ENCODE measurements at regions not wholly inside any gene's neighbourhood (a gene's known extent, or its start where the extent isn't known, plus 50 kb on each side); places are given as distances from the start of the nearest gene placed in this dataset.

GRCh38 chr5:116365006-116365496 is 209.6 kb downstream of the SEMA6A start:
- H3K27me3 ChIP-seq (ENCODE audit: insufficient read depth, low read length, poor library complexity): no peaks in the 10 kb centered on the region
- TF ChIP-seq, protein P1, sequence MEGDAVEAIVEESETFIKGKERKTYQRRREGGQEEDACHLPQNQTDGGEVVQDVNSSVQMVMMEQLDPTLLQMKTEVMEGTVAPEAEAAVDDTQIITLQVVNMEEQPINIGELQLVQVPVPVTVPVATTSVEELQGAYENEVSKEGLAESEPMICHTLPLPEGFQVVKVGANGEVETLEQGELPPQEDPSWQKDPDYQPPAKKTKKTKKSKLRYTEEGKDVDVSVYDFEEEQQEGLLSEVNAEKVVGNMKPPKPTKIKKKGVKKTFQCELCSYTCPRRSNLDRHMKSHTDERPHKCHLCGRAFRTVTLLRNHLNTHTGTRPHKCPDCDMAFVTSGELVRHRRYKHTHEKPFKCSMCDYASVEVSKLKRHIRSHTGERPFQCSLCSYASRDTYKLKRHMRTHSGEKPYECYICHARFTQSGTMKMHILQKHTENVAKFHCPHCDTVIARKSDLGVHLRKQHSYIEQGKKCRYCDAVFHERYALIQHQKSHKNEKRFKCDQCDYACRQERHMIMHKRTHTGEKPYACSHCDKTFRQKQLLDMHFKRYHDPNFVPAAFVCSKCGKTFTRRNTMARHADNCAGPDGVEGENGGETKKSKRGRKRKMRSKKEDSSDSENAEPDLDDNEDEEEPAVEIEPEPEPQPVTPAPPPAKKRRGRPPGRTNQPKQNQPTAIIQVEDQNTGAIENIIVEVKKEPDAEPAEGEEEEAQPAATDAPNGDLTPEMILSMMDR (IDR thresholded peaks at IDR 0.05; ENCODE audit: borderline replicate concordance, extremely low read depth, low read length, poor library complexity, severe bottlenecking): no peak
- no peak for TF ChIP-seq EZH2 (IDR thresholded peaks at IDR 0.05; ENCODE audit: borderline replicate concordance, low read depth, low read length, severe bottlenecking)
- ATAC-seq (ENCODE audit: insufficient read depth, low read depth): no peak

GRCh38 chr5:116363780-116364179 is 210.8 kb downstream of the SEMA6A start:
- Histone ChIP-seq H4K20me1 (ENCODE audit: insufficient read depth, low read length) (no peaks in the 10 kb centered on the region), H3K9me3 (ENCODE audit: insufficient read depth, low read length, severe bottlenecking) (no peaks in the 10 kb centered on the region), H3K4me2 (ENCODE audit: insufficient read depth, low read length) (no peak overlapping the region), H2AFZ (ENCODE audit: low read depth, low read length) (no peak overlapping the region), H3K9ac (ENCODE audit: low read depth, low read length) (no peak overlapping the region), H3K36me3 (ENCODE audit: insufficient read depth, low read length) (no peaks in the 10 kb centered on the region), H3K79me2 (ENCODE audit: insufficient read depth, low read length) (no peaks in the 10 kb centered on the region), H3K4me3 (ENCODE audit: low read depth in 1 of 2, low read length in 2 of 2) (no peak overlapping the region), H3K27me3 (ENCODE audit: insufficient read depth, low read length, poor library complexity) (no peaks in the 10 kb centered on the region), H3K27ac (ENCODE audit: low read length) (no peak overlapping the region), H3K4me1 (ENCODE audit: insufficient read depth, low read length) (no peaks in the 10 kb centered on the region)
- DNase-seq (no peak), ATAC-seq (ENCODE audit: insufficient read depth, low read depth) (no peak)
- TF ChIP-seq, protein P1 (IDR thresholded peaks at IDR 0.05; ENCODE audit: borderline replicate concordance, extremely low read depth, low read length, poor library complexity, severe bottlenecking): no peak
- TF ChIP-seq EZH2 (IDR thresholded peaks at IDR 0.05; ENCODE audit: borderline replicate concordance, low read depth, low read length, severe bottlenecking): no peak

More at GRCh38 chr5:116365006-116365496, 209.6 kb downstream of the SEMA6A start:
- no peak overlapping the region for H2AFZ ChIP-seq (ENCODE audit: low read depth, low read length)
- no peak for DNase-seq
- no peaks in the 10 kb centered on the region for H3K79me2 ChIP-seq (ENCODE audit: insufficient read depth, low read length)
- no peaks in the 10 kb centered on the region for H3K9me3 ChIP-seq (ENCODE audit: insufficient read depth, low read length, severe bottlenecking)
- H4K20me1 ChIP-seq (ENCODE audit: insufficient read depth, low read length): no peaks in the 10 kb centered on the region
- H3K9ac ChIP-seq (ENCODE audit: low read depth, low read length): no peak overlapping the region
- no peaks in the 10 kb centered on the region for H3K4me1 ChIP-seq (ENCODE audit: insufficient read depth, low read length)
- H3K4me2 ChIP-seq (ENCODE audit: insufficient read depth, low read length): no peak overlapping the region
- no peaks in the 10 kb centered on the region for H3K36me3 ChIP-seq (ENCODE audit: insufficient read depth, low read length)
- no peak overlapping the region for H3K27ac ChIP-seq (ENCODE audit: low read length)
- H3K4me3 ChIP-seq (ENCODE audit: low read depth in 1 of 2, low read length in 2 of 2): no peak overlapping the region

DNA sequence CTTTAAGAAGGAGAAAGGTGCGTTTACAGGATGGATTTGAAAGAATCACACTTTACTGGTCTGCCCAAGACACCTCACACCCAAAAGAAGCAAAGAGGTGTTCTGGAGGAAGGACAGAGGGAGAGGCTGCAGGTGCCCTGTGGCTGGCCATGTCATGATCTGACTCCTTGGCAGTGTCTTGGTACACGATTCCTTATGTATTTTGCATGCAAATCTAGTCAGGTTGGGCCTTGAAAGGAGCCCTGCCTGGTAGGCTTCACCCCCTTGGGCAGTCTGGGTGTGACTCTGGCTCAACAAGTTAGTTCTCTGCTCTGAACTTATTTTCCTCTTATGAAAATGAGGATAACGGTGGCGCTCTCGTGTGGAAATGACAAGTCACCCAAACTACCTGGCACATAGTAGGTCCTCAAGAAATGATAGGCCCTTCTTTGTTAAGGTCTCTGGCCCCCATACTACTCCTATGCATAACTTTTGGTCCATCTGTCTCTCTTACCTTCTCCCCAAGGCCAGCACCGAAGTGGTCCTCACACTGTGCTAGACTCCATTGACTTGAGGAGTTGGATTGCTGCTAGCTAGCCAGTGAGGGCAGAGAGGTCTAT is 212.5 kb downstream of the SEMA6A start:
- ATAC-seq (ENCODE audit: insufficient read depth, low read depth): no peak
- no peaks in the 10 kb centered on the region for H3K79me2 ChIP-seq (ENCODE audit: insufficient read depth, low read length)
- no peak overlapping the region for H3K27ac ChIP-seq (ENCODE audit: low read length)
- DNase-seq: no peak
- no peak overlapping the region for H2AFZ ChIP-seq (ENCODE audit: low read depth, low read length)
- no peak overlapping the region for H3K9ac ChIP-seq (ENCODE audit: low read depth, low read length)
- no peaks in the 10 kb centered on the region for H3K36me3 ChIP-seq (ENCODE audit: insufficient read depth, low read length)
- H3K9me3 ChIP-seq (ENCODE audit: insufficient read depth, low read length, severe bottlenecking): no peaks in the 10 kb centered on the region
- H3K4me3 ChIP-seq (ENCODE audit: low read depth in 1 of 2, low read length in 2 of 2): no peak overlapping the region
- H3K4me2 ChIP-seq (ENCODE audit: insufficient read depth, low read length): no peak overlapping the region
- no peak for TF ChIP-seq EZH2 (IDR thresholded peaks at IDR 0.05; ENCODE audit: borderline replicate concordance, low read depth, low read length, severe bottlenecking)
- TF ChIP-seq, protein P1 (IDR thresholded peaks at IDR 0.05; ENCODE audit: borderline replicate concordance, extremely low read depth, low read length, poor library complexity, severe bottlenecking): no peak
- H3K27me3 ChIP-seq (ENCODE audit: insufficient read depth, low read length, poor library complexity): no peaks in the 10 kb centered on the region
- no peaks in the 10 kb centered on the region for H4K20me1 ChIP-seq (ENCODE audit: insufficient read depth, low read length)
- no peaks in the 10 kb centered on the region for H3K4me1 ChIP-seq (ENCODE audit: insufficient read depth, low read length)
